ENCODE measurements at regions not wholly inside any gene's neighbourhood (a gene's known extent, or its start where the extent isn't known, plus 50 kb on each side); places are given as distances from the start of the nearest gene placed in this dataset.
"Not testable (repeated sequence)": the region's sequence is repeated elsewhere in the genome, so short reads cannot be mapped to it uniquely, and the experiment has no call there.

GRCh38 chr20:51305316-51306052, 237.0 kb downstream of the NFATC2 start:
- no peak for DNase-seq

- no peak for DNase-seq
These were observed 238.5 kb downstream of the NFATC2 start for GRCh38 chr20:51303731-51304670.

GRCh38 chr20:51301026-51301425, 241.5 kb downstream of the NFATC2 start:
- DNase-seq = no peak

- DNase-seq = no peak
These were observed 242.4 kb downstream of the NFATC2 start for GRCh38 chr20:51300104-51300503.

GRCh38 chr20:51299413-51299812, 243.1 kb downstream of the NFATC2 start:
- DNase-seq = no peak

GRCh38 chr20:51298141-51298749, 244.3 kb downstream of the NFATC2 start:
- DNase-seq = no peak

GRCh38 chr20:51287628-51288413, 254.7 kb downstream of the NFATC2 start:
- DNase-seq = no peak

GRCh38 chr20:51286758-51287157, 255.8 kb downstream of the NFATC2 start:
- no peak for DNase-seq

- no peak for DNase-seq
These were observed 256.8 kb downstream of the NFATC2 start for GRCh38 chr20:51285684-51286083.

- DNase-seq = no peak
These were observed 257.6 kb downstream of the NFATC2 start for GRCh38 chr20:51284871-51285270.

- DNase-seq = no peak
These were observed 258.3 kb downstream of the NFATC2 start for GRCh38 chr20:51284176-51284575.

GRCh38 chr20:51281521-51281920, 258.6 kb upstream of the KCNG1 start:
- no peak for DNase-seq

GRCh38 chr20:51280047-51280446, 257.1 kb upstream of the KCNG1 start:
- DNase-seq = no peak

GRCh38 chr20:51277961-51278360, 255.1 kb upstream of the KCNG1 start:
- no peak for DNase-seq

GRCh38 chr20:51276296-51276695, 253.4 kb upstream of the KCNG1 start:
- no peak for DNase-seq

GRCh38 chr20:51275826-51276225, 252.9 kb upstream of the KCNG1 start:
- no peak for DNase-seq

- no peak for DNase-seq
These were observed 252.3 kb upstream of the KCNG1 start for GRCh38 chr20:51275181-51275580.

- DNase-seq = no peak
These were observed 249.5 kb upstream of the KCNG1 start for GRCh38 chr20:51272401-51272800.

GRCh38 chr20:51271931-51272330, 249.0 kb upstream of the KCNG1 start:
- DNase-seq = no peak

GRCh38 chr20:51271289-51271688, 248.4 kb upstream of the KCNG1 start:
- DNase-seq = not testable (repeated sequence)

- no peak for DNase-seq
These were observed 246.8 kb upstream of the KCNG1 start for GRCh38 chr20:51269671-51270070.

- DNase-seq = no peak
These were observed 244.8 kb upstream of the KCNG1 start for GRCh38 chr20:51267679-51268078.

- DNase-seq = no peak
These were observed 243.4 kb upstream of the KCNG1 start for GRCh38 chr20:51266353-51266752.
